ENCODE measurements at regions not wholly inside any gene's neighbourhood (a gene's known extent, or its start where the extent isn't known, plus 50 kb on each side); places are given as distances from the start of the nearest gene placed in this dataset.

DNA sequence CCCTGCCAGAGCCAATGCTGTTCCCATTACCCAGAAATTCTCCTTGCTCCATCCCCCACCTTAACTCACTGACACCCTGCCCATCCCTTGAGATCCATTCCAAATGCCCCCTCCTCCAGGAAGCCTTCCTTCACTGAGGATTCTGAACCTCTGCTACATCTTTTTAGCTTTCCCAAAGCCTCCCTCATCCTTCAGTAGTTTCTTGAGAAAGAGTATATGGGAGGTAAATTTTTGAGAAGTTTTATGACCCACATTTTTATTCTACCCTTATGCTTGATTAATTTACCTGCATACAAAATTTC, 93.1 kb downstream of the INHBB start:
- TF ChIP-seq, protein P1, sequence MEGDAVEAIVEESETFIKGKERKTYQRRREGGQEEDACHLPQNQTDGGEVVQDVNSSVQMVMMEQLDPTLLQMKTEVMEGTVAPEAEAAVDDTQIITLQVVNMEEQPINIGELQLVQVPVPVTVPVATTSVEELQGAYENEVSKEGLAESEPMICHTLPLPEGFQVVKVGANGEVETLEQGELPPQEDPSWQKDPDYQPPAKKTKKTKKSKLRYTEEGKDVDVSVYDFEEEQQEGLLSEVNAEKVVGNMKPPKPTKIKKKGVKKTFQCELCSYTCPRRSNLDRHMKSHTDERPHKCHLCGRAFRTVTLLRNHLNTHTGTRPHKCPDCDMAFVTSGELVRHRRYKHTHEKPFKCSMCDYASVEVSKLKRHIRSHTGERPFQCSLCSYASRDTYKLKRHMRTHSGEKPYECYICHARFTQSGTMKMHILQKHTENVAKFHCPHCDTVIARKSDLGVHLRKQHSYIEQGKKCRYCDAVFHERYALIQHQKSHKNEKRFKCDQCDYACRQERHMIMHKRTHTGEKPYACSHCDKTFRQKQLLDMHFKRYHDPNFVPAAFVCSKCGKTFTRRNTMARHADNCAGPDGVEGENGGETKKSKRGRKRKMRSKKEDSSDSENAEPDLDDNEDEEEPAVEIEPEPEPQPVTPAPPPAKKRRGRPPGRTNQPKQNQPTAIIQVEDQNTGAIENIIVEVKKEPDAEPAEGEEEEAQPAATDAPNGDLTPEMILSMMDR (IDR thresholded peaks at IDR 0.05; ENCODE audit: low read length, missing control alignments), result no peak
- DNase-seq (ENCODE audit: low read depth), result no peak
- H3K4me3 ChIP-seq (replicated peaks; ENCODE audit: low read depth, low read length), result no peak overlapping the region

DNA sequence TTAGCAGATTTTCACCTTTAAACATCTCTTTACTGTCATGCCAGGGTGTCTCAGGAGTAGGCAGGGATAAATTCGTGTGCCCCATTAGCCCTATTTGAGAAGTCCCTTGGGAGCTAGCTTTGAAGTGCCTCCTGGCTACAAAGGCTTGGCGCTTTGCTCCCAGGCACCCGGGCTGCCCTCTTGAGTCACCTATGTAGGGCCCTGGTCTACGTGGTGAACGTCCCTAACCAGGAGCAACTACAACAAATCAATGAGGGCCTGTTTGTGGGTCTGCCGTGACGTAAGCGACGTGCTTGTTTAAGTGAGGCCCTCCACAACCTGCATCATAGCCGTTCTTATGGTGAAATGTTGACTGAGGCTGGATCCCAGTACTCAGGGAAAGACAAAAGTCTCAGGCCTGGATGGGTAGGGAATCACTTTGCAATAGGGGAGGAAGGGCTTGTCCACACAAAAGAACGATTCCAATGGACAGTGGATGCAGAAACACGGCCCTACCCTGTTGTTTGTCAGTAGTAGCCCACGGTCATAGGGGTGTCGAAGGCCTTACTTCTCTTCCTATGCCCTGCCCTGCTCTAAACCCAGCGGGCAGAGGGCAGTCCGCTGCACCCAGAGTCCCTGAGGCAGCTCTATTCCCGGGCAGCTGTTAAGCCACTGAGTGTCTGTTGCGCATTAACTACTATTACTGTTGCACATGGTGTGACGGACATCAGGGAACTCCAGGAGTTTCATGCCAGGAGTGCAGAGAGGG, 93.9 kb downstream of the INHBB start:
- TF ChIP-seq, protein P1 (IDR thresholded peaks at IDR 0.05; ENCODE audit: low read length, missing control alignments), result no peak

DNA sequence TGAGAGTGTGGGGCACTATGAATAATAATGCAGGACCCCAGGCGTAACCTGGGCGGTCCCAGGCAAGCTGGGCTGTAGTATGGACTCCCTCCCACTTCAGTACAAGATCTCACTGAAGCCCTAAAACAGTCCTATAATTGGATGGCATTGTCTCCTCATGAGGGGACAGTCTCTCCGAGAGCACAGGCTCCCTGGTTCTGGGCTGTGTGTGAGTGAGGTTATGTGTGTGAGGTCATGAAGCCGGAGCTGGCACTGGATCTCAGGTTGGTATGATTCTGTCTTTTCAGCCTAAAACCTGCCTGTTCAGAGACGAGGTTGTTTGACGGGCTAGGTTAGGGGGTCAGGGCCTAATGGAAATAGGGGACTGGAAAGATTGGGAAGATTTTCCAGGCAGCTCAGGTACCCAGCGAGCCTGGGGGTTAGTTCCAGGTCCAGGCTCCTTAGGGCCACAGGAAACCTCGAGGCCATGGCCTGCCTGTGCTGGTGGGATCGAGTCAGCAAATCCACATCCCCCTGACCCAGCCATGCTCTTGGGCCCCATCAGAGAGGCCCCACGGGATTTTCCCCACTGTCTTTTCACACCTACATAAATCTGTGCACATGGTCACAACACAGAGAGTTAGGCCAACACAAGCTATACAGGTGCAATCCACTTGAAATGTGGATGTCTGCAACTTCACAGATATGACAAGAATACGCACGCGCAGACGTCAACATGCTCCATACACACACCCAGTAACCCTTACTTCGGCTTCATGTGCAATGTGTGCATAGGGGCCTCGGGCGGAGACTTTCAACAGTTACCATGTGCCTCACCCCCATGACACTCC, 94.8 kb downstream of the INHBB start:
- H3K4me3 ChIP-seq (replicated peaks; ENCODE audit: low read depth, low read length), result no peak overlapping the region
- DNase-seq (ENCODE audit: low read depth), result no peak
- TF ChIP-seq, protein P1 (IDR thresholded peaks at IDR 0.05; ENCODE audit: low read length, missing control alignments), result no peak

More for the DNA sequence above, 93.9 kb downstream of the INHBB start:
- no peak for DNase-seq (ENCODE audit: low read depth)
- no peak overlapping the region for H3K4me3 ChIP-seq (replicated peaks; ENCODE audit: low read depth, low read length)

DNA sequence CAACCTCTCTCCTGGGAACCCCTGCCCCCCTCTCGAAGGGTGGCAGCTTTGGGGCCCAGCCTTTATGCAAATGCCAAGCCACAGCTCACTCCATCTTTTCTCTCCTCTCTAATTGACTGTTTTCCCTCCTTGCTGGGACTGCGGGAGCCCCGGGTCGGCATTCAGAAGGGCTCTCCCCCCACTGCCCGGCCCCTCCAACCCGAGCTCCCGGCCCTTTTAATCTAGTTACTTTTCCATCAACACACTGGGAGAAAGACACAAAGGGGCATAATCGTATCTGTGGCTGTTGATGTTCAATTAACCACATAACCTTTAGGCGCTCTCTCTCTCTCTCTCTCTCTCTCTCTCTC, 95.4 kb downstream of the INHBB start:
- no peak overlapping the region for H3K4me3 ChIP-seq (replicated peaks; ENCODE audit: low read depth, low read length)
- DNase-seq (ENCODE audit: low read depth), result no peak
- TF ChIP-seq, protein P1 (IDR thresholded peaks at IDR 0.05; ENCODE audit: low read length, missing control alignments), result no peak

DNA sequence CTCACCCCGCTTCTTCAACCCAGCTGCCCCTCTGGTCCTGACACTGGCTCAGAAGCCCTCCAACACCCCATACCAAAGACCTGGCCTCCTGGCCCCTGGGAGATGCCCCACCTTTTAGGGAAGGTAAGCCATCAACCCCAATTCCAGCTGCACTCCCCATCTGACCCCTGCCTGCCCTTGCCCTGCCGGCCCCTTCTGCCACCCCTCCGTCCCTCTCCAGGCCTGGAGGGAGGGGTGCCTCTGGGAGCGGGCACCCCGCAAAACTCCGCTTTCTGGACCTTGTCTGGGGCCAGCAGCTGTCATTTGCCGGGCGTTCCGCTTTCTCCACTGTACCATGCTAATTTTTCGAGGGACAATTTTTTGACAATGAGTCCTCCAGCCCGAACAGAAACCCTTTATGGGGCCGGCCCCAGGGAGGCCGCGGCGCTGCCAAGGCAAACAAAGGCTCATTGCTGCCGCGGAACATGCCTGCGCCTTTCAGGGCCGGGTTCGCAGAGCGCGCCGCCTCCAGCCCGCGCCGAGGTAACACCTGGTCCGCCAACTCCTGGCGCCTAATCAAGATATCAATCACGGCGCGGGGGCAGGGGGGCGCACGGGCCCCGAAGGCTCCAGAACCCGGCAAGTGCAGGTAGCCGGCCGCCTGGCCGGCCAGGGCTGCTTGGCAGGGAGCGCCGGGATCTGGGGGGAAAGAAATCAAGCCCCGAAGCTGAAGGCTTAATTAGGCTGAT, 96.0 kb downstream of the INHBB start:
- TF ChIP-seq, protein P1 (IDR thresholded peaks at IDR 0.05; ENCODE audit: low read length, missing control alignments), result no peak
- peak; percentile 25 for DNase-seq (ENCODE audit: low read depth)
- peak overlapping the region; percentile 21 for H3K4me3 ChIP-seq (replicated peaks; ENCODE audit: low read depth, low read length)

DNA sequence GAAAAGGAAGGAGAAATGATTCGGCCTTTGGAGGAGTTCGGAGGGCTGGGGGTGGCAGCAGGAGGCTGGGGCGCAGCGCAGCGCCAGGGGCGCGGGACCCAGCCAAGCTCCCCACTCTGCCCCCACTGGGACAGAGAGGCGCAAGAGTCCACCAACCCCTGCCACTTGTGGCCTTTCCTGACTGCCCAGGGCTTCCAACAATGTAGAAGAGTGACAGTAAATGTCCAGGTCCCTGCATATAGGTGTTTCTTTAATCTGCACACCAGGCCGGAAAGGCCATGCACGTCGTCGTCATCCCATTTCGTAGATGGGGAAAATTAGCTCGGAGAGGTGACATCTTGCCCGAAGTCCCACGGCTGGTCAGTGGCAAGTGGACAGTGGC, 96.6 kb downstream of the INHBB start:
- DNase-seq (ENCODE audit: low read depth), result no peak
- TF ChIP-seq, protein P1 (IDR thresholded peaks at IDR 0.05; ENCODE audit: low read length, missing control alignments), result no peak
- H3K4me3 ChIP-seq (replicated peaks; ENCODE audit: low read depth, low read length), result peak overlapping the region; percentile 5
